Astrocyte (in vitro differentiated cells and primary cell): ENCODE measurements at regions not wholly inside any gene's neighbourhood (a gene's known extent, or its start where the extent isn't known, plus 50 kb on each side); places are given as distances from the start of the nearest gene placed in this dataset.

Experiments used
- EZH2 ChIP-seq: IDR thresholded peaks from 2 replicates; pipeline ENCODE4 v1.6.1; 2012; ENCODE audit warnings: mild to moderate bottlenecking, low read length, inconsistent platforms; ENCODE audit not compliant: insufficient read depth
- TF ChIP-seq, protein P1 (sequence below): IDR thresholded peaks from 2 replicates; pipeline ENCODE4 v1.5.1; 2011; ENCODE audit warnings: low read depth, mild to moderate bottlenecking, inconsistent platforms, low read length, moderate library complexity; ENCODE audit not compliant: insufficient read depth

DNA sequence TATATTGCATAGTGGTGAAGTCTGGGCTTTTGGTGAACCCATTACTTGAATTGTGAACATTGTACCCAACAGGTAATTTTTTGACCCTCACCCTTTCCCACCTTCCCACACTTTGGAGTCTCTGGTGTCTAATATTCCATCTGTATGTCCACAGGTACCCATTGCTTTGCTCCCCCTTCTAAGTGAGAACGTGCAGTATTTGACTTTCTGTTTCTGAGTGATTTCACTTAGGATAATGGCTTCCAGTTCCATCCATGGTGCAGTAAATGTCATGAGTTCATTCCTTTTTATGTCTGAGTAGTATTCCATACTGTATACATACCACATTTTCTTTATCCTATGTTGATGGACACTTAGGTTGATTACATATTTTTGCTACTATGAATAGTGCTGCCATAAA is 91.5 kb upstream of the KIF5B start:
- TF ChIP-seq, protein P1, sequence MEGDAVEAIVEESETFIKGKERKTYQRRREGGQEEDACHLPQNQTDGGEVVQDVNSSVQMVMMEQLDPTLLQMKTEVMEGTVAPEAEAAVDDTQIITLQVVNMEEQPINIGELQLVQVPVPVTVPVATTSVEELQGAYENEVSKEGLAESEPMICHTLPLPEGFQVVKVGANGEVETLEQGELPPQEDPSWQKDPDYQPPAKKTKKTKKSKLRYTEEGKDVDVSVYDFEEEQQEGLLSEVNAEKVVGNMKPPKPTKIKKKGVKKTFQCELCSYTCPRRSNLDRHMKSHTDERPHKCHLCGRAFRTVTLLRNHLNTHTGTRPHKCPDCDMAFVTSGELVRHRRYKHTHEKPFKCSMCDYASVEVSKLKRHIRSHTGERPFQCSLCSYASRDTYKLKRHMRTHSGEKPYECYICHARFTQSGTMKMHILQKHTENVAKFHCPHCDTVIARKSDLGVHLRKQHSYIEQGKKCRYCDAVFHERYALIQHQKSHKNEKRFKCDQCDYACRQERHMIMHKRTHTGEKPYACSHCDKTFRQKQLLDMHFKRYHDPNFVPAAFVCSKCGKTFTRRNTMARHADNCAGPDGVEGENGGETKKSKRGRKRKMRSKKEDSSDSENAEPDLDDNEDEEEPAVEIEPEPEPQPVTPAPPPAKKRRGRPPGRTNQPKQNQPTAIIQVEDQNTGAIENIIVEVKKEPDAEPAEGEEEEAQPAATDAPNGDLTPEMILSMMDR = no peak
- TF ChIP-seq EZH2 = no peak
